NB4 (cell line): ENCODE measurements at regions not wholly inside any gene's neighbourhood (a gene's known extent, or its start where the extent isn't known, plus 50 kb on each side); places are given as distances from the start of the nearest gene placed in this dataset.

Experiments
- CTCF ChIP-seq: IDR thresholded peaks from one replicate; pipeline ENCODE4 v1.5.1; 2012; ENCODE audit warnings: low read depth, low read length
- MAX ChIP-seq: IDR thresholded peaks from 2 replicates; pipeline ENCODE4 v1.6.1; 2011; ENCODE audit warnings: low read depth, low read length
- MYC ChIP-seq: IDR thresholded peaks from 2 replicates; pipeline ENCODE4 v1.6.1; 2011; ENCODE audit warnings: low read depth, low read length
- POLR2A ChIP-seq: IDR thresholded peaks from 2 replicates; pipeline ENCODE4 v1.6.1; 2011; ENCODE audit warnings: mild to moderate bottlenecking; ENCODE audit not compliant: insufficient read length; ENCODE audit errors: extremely low read depth

- TF ChIP-seq CTCF (no peak), POLR2A (no peak), MAX (no peak), MYC (no peak)
Measured at GRCh38 chr1:60699325-60699724, 383.0 kb upstream of the NFIA start.
